Liver (tissue), 7 donors: ENCODE measurements at regions not wholly inside any gene's neighbourhood (a gene's known extent, or its start where the extent isn't known, plus 50 kb on each side); places are given as distances from the start of the nearest gene placed in this dataset.

Experiments
- DNase-seq: peaks from one replicate; pipeline ENCODE4 v3.0.0-alpha.2; 2017; ENCODE audit warnings: low spot score
- H3K27ac ChIP-seq, 2 donors: one replicate each; pipeline ENCODE4 v1.7.0; 2013; ENCODE audit warnings: inconsistent platforms in 2 of 2, low read length in 2 of 2, control low read depth in 1 of 2, low read depth in 1 of 2, mild to moderate bottlenecking in 1 of 2
- H3K27me3 ChIP-seq, 4 donors: one replicate each; pipeline versions ENCODE4 v1.6.1 to v1.7.0; 2013; ENCODE audit warnings: low read length in 3 of 4, inconsistent platforms in 1 of 4, mild to moderate bottlenecking in 1 of 4, moderate library complexity in 1 of 4; ENCODE audit not compliant: control insufficient read depth in 4 of 4, insufficient read depth in 4 of 4
- H3K36me3 ChIP-seq, 4 donors: one replicate each; pipeline versions ENCODE4 v1.6.1 to v1.7.0; 2013; ENCODE audit warnings: low read length in 3 of 4, mild to moderate bottlenecking in 3 of 4, low read depth in 1 of 4, moderate library complexity in 1 of 4; ENCODE audit not compliant: control insufficient read depth in 4 of 4, insufficient read depth in 3 of 4
- H3K4me1 ChIP-seq, 4 donors: one replicate each; pipeline versions ENCODE4 v1.6.1 to v1.7.0; 2013; ENCODE audit warnings: low read length in 3 of 4, mild to moderate bottlenecking in 3 of 4, moderate library complexity in 1 of 4; ENCODE audit not compliant: control insufficient read depth in 4 of 4, insufficient read depth in 4 of 4
- H3K4me3 ChIP-seq, 3 donors: one replicate each; pipeline versions ENCODE4 v1.6.1 to v1.7.0; 2013; ENCODE audit warnings: low read length in 3 of 3, control low read depth in 1 of 3, low read depth in 1 of 3, mild to moderate bottlenecking in 1 of 3
- H3K9ac ChIP-seq, 2 donors: one replicate each; pipeline ENCODE4 v1.7.0; 2013; ENCODE audit warnings: low read length in 2 of 2, mild to moderate bottlenecking in 2 of 2, moderate library complexity in 2 of 2, control low read depth in 1 of 2, low read depth in 1 of 2
- H3K9me3 ChIP-seq, 4 donors: one replicate each; pipeline versions ENCODE4 v1.6.1 to v1.7.0; 2013; ENCODE audit warnings: low read length in 3 of 4; ENCODE audit not compliant: control insufficient read depth in 4 of 4
- ATF3 ChIP-seq: IDR thresholded peaks from 2 replicates; pipeline ENCODE4 v1.6.1; 2016; ENCODE audit warnings: antibody characterized with exemption
- FOXA1 ChIP-seq: IDR thresholded peaks from 2 replicates; pipeline ENCODE4 v1.6.1; 2016; ENCODE audit warnings: antibody characterized with exemption
- GABPA ChIP-seq, 2 donors: IDR thresholded peaks in 1 of 2; conservative IDR thresholded peaks in 1 of 2; 2 replicates each; pipeline ENCODE4 v1.6.1; 2016; ENCODE audit warnings: antibody characterized with exemption in 2 of 2, mild to moderate bottlenecking in 1 of 2, moderate library complexity in 1 of 2
- HNF4G ChIP-seq: IDR thresholded peaks from 2 replicates; pipeline ENCODE4 v1.6.1; 2016; ENCODE audit warnings: antibody characterized with exemption
- JUND ChIP-seq, 2 donors: IDR thresholded peaks; 2 replicates each; pipeline ENCODE4 v1.6.1; 2016; ENCODE audit warnings: antibody characterized with exemption in 2 of 2
- RAD21 ChIP-seq, 2 donors: IDR thresholded peaks; 2 replicates each; pipeline ENCODE4 v1.6.1; 2016; ENCODE audit warnings: antibody characterized with exemption in 2 of 2, mild to moderate bottlenecking in 2 of 2
- REST ChIP-seq: IDR thresholded peaks from 2 replicates; pipeline ENCODE4 v1.6.1; 2016; ENCODE audit warnings: antibody characterized with exemption, mild to moderate bottlenecking
- RXRA ChIP-seq, 2 donors: IDR thresholded peaks; 2 replicates each; pipeline ENCODE4 v1.6.1; 2017 to 2018; ENCODE audit warnings: antibody characterized with exemption in 2 of 2, mild to moderate bottlenecking in 1 of 2
- SP1 ChIP-seq: IDR thresholded peaks from 2 replicates; pipeline ENCODE4 v1.6.1; 2018; ENCODE audit warnings: antibody characterized with exemption, mild to moderate bottlenecking
- TAF1 ChIP-seq: conservative IDR thresholded peaks from 2 replicates; pipeline ENCODE4 v1.6.1; 2016; ENCODE audit warnings: antibody characterized with exemption, mild to moderate bottlenecking
- YY1 ChIP-seq: IDR thresholded peaks from 2 replicates; pipeline ENCODE4 v1.6.1; 2016; ENCODE audit warnings: antibody characterized with exemption, mild to moderate bottlenecking
- WGBS: extraction: QIAGEN DNeasy Blood & Tissue Kit; methylation state at CpG from one replicate; pipeline ENCODE4 v1.1.7; 2013; 5-methylcytosine and 5-hydroxymethylcytosine counted together
- donor health status: healthy.
- donor health status: healthy.
- donor health status: healthy.
- donor health status: healthy.

- no peak for TF ChIP-seq YY1
- TF ChIP-seq RAD21 (IDR thresholded peaks at IDR 0.05), result no peak
- no peak for TF ChIP-seq REST
- no peak for TF ChIP-seq ATF3
- TF ChIP-seq FOXA1, result no peak
- no peak for TF ChIP-seq GABPA (IDR thresholded peaks at IDR 0.05 in 1 of 2, conservative IDR thresholded peaks at IDR 0.05 in 1 of 2)
- peaks cover 1 to 9% (median 3%) of the 10 kb centered on the region in 4 donors for H3K9me3 ChIP-seq
- no peak overlapping the region for H3K4me3 ChIP-seq
- DNase-seq, result no peak
- no peaks in the 10 kb centered on the region for H3K4me1 ChIP-seq
- no peaks in the 10 kb centered on the region for H3K27me3 ChIP-seq
- H3K9ac ChIP-seq, result no peak overlapping the region
- H3K36me3 ChIP-seq, result no peaks in the 10 kb centered on the region
- no peak overlapping the region for H3K27ac ChIP-seq
- WGBS, result 51% methylated on average over 6 of the region's 6 CpGs
These were observed 748.1 kb downstream of the NR2F2 start for GRCh38 chr15:97078591-97078990.

GRCh38 chr15:97081666-97082226 lies 751.2 kb downstream of the NR2F2 start:
- no peak overlapping the region for H3K4me3 ChIP-seq
- 71% methylated on average over 6 of the region's 6 CpGs for WGBS
- H3K9ac ChIP-seq, result no peak overlapping the region
- TF ChIP-seq TAF1, result no peak
- no peak for TF ChIP-seq HNF4G
- no peak for TF ChIP-seq YY1
- no peak for TF ChIP-seq JUND (IDR thresholded peaks at IDR 0.05)
- TF ChIP-seq GABPA (IDR thresholded peaks at IDR 0.05 in 1 of 2, conservative IDR thresholded peaks at IDR 0.05 in 1 of 2), result no peak
- no peak for TF ChIP-seq RXRA (IDR thresholded peaks at IDR 0.05)
- no peak for TF ChIP-seq RAD21 (IDR thresholded peaks at IDR 0.05)
- TF ChIP-seq SP1, result no peak
- TF ChIP-seq REST, result no peak
- no peaks in the 10 kb centered on the region for H3K4me1 ChIP-seq
- H3K36me3 ChIP-seq, result no peaks in the 10 kb centered on the region
- no peak overlapping the region for H3K27ac ChIP-seq
- H3K27me3 ChIP-seq, result peaks cover 0 to 4% (median 2%) of the 10 kb centered on the region in 4 donors
- H3K9me3 ChIP-seq, result no peaks in the 10 kb centered on the region
- no peak for DNase-seq
